GM20000 (cell line): ENCODE measurements at regions not wholly inside any gene's neighbourhood (a gene's known extent, or its start where the extent isn't known, plus 50 kb on each side); places are given as distances from the start of the nearest gene placed in this dataset.

Experiments
- DNase-seq: peaks from one replicate; pipeline ENCODE4 v3.0.0; 2012; ENCODE audit warnings: low spot score
- TF ChIP-seq, protein P1 (sequence below): IDR thresholded peaks from 2 replicates; pipeline ENCODE4 v1.5.1; 2012; ENCODE audit warnings: mild to moderate bottlenecking, control low read depth; ENCODE audit errors: extremely low read depth, missing control alignments

DNA sequence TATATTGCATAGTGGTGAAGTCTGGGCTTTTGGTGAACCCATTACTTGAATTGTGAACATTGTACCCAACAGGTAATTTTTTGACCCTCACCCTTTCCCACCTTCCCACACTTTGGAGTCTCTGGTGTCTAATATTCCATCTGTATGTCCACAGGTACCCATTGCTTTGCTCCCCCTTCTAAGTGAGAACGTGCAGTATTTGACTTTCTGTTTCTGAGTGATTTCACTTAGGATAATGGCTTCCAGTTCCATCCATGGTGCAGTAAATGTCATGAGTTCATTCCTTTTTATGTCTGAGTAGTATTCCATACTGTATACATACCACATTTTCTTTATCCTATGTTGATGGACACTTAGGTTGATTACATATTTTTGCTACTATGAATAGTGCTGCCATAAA lies 91.5 kb upstream of the KIF5B start:
- DNase-seq: no peak
- TF ChIP-seq, protein P1, sequence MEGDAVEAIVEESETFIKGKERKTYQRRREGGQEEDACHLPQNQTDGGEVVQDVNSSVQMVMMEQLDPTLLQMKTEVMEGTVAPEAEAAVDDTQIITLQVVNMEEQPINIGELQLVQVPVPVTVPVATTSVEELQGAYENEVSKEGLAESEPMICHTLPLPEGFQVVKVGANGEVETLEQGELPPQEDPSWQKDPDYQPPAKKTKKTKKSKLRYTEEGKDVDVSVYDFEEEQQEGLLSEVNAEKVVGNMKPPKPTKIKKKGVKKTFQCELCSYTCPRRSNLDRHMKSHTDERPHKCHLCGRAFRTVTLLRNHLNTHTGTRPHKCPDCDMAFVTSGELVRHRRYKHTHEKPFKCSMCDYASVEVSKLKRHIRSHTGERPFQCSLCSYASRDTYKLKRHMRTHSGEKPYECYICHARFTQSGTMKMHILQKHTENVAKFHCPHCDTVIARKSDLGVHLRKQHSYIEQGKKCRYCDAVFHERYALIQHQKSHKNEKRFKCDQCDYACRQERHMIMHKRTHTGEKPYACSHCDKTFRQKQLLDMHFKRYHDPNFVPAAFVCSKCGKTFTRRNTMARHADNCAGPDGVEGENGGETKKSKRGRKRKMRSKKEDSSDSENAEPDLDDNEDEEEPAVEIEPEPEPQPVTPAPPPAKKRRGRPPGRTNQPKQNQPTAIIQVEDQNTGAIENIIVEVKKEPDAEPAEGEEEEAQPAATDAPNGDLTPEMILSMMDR: no peak

DNA sequence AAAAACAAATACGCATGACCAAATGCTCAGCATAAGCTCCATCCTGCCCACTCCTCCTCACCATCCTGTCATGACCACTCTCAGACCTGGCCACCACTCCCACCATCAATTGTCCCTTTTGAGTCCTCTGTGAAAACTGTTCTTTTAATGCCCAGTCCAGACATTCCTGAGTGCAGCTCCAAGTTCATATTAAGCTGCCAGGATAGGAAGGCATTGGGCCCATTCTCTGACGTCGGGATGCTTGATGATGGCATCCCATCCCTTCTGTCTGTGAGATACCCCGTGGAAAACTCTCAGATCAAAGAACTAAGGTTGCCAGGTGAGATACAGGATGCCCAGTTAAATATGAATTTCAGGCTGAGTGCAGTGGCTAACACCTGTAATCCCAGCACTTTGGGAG lies 89.9 kb upstream of the KIF5B start:
- TF ChIP-seq, protein P1: no peak
- no peak for DNase-seq

DNA sequence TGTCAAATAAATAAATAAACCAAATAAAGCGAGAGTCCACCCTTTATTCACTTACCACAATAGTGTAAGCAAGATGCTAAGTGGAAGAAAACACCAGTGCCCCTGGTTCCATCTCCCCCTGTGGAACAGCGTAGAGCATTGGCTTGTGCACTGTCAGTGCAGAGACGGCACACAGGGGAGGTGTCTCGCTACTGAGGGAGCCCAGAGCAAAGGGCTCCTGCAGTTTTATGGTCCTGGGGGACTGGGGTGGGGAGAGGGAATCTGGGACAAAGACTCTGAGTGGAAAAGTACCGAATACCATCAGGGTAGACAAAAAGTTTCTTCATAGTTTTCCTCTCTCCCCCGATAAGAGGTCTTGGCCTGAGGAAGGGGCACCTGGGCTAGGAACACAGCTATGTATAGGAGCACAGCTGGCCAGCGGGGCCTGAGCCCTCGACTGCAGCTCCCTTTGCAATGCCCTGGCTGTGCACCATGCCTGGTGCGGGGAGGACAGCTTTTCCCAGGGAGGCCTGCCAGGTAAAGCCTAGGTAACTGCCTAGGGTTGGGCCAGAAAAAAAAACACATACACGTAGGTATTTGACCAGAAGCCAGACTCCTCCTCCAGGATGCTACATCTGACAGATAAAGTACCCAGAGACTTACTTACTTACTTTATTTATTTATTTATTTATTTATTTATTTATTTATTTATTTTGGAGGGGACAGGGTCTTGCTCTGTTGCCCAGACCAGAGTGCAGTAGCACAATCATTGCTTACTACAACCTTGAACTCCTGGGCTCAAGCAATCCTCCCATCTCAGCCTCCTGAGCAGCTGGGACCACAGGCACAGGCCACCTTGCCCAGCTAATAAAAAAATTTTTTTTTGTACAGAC lies 88.8 kb upstream of the KIF5B start:
- no peak for DNase-seq
- TF ChIP-seq, protein P1: no peak

DNA sequence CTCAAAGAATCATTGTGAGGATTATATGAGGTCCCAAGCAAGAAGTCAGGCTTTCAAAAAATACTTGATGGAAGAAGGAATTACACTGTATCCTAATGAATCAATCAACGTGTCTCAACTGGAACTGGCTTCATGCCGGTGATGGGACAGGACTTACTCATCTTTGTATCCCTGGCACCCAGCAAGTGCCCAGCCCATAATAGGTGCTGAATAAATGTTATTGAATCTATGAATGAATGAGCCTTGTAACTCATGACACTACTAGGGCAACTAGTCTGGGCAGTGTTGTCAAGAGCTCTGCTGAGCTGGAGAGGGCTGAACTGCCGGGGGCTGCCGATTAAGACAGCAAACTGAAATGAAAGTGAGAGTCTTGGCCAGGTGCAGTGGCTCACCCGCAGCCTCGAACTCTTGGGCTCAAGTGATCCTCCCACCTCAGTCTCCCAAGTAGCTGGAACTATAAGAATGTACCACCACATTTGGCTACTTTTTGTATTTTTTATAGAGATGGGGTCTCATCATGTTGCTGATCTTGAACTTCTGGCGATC lies 87.2 kb upstream of the KIF5B start:
- TF ChIP-seq, protein P1: no peak
- no peak for DNase-seq

DNA sequence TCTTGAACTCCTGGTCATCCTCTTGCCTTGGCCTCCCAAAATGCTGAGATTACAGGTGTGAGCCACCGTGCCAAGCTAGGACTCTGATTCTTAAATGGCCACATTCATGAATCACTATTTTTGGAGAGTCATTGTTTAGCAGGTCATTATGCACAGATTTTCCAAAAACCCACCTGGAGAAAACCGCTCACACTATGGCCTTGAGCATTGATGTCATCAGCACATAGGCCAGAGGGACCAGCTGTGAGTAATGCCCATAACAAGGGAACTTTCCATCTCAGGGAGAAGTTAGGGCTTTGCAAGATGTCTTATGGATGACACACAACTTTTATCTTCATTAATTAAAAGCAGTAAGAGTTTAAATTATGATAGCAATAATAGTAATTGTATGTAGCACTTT lies 86.4 kb upstream of the KIF5B start:
- TF ChIP-seq, protein P1: no peak
- DNase-seq: no peak

DNA sequence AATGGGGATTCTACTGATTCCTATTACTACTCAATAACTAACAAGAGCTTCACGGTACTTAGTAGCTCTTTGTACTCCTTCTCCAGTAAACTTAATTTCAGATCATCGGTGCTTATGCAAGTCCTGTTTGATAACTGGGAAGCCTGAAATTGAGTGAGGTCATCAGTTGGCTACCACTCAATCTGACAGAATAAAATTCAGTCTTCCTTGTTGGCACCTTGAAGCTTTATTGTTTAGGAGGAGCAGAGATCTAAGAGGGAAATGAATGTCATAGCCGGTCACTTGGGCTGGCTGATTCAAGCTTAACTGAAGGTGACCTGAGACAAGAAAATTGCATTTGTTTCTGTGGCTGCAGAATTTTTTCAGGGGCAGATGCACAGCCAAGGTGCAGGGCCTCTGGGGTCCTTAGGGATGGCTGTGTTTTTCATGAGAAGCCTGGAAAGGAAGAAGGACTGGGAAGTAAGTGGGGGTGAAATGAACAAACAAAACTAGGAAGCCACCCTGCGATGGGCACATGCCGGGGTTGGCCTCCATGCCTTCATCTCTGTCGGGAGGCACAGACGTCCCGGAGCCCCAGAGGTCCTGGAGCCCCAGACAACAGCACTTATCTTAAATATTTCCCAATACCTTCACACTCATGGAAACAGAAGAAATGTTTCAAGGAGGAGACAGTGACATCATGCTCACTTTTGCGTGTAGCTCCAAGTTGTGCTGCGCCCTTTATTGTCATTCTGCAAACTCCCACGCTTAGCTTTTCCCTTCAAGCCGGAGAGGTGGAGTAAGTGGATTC lies 85.0 kb upstream of the KIF5B start:
- TF ChIP-seq, protein P1: no peak
- no peak for DNase-seq

DNA sequence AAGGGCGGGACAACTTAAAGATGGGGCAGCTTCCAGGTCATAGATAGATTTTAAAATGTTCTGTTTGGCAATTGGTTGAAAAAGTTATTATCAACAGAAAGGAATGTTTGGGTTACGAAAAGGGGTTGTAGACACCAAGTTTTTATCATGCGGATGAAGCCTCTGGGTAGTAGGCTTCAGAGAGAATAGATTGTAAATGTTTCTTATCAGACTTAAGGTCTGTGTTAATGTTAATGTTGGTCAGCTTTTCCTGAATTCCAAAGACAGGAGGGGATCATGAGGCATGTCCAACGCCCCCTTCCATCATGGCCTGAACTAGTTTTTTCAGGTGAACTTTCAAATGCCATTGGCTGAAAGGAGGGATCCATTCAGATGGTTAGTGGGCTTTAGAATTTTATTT lies 84.2 kb upstream of the KIF5B start:
- no peak for DNase-seq
- TF ChIP-seq, protein P1: no peak
